ENCODE measurements at regions not wholly inside any gene's neighbourhood (a gene's known extent, or its start where the extent isn't known, plus 50 kb on each side); places are given as distances from the start of the nearest gene placed in this dataset.

DNA sequence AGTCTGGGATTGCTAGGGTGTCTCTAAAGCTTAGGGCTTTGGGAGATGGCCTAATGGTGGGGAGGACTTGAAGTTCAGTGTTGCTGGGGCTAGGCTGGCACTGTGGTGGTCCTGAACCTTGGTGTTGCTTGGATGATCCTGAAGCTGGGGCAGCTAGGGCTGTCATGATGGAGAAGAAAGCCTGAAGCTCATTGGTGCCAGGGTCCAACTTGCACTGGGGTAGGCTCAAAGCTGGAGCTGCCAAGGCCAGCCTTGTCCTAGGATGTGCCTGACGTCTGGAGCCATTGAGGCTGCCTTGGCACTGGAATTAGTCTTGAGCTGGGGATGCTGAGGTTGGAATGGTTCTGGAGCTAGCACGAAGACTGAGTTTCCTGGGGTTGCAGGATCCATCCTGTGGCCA, 61.0 kb upstream of the NLRP2B start:
- no peak for DNase-seq
- Histone ChIP-seq H3K27me3 (ENCODE audit: control insufficient read depth in 3 of 3, insufficient read depth in 3 of 3, low read length in 2 of 3) (no peaks in the 10 kb centered on the region), H3K36me3 (ENCODE audit: control insufficient read depth in 4 of 4, insufficient read depth in 4 of 4, low read length in 4 of 4) (no peaks in the 10 kb centered on the region), H3K9me3 (ENCODE audit: control insufficient read depth in 4 of 4, insufficient read depth in 3 of 4, low read length in 3 of 4) (peaks cover 0 to 7% (median 2%) of the 10 kb centered on the region in 4 donors), H3K27ac (ENCODE audit: low read depth in 1 of 2, low read length in 1 of 2) (no peak overlapping the region), H3K4me3 (no peak overlapping the region), H3K4me1 (ENCODE audit: control insufficient read depth in 5 of 5, insufficient read depth in 5 of 5, low read length in 5 of 5) (no peaks in the 10 kb centered on the region), H3K9ac (ENCODE audit: insufficient read depth in 1 of 2, low read length in 2 of 2) (no peak overlapping the region)
- no peak for ATAC-seq (ENCODE audit: insufficient read depth, low FRiP score)
- TF ChIP-seq, protein P1, sequence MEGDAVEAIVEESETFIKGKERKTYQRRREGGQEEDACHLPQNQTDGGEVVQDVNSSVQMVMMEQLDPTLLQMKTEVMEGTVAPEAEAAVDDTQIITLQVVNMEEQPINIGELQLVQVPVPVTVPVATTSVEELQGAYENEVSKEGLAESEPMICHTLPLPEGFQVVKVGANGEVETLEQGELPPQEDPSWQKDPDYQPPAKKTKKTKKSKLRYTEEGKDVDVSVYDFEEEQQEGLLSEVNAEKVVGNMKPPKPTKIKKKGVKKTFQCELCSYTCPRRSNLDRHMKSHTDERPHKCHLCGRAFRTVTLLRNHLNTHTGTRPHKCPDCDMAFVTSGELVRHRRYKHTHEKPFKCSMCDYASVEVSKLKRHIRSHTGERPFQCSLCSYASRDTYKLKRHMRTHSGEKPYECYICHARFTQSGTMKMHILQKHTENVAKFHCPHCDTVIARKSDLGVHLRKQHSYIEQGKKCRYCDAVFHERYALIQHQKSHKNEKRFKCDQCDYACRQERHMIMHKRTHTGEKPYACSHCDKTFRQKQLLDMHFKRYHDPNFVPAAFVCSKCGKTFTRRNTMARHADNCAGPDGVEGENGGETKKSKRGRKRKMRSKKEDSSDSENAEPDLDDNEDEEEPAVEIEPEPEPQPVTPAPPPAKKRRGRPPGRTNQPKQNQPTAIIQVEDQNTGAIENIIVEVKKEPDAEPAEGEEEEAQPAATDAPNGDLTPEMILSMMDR (IDR thresholded peaks at IDR 0.05; ENCODE audit: control extremely low read depth, extremely low read depth) = no peak
- WGBS, 2 donors = 57 to 81% methylated on average over 2 of the region's 2 CpGs

DNA sequence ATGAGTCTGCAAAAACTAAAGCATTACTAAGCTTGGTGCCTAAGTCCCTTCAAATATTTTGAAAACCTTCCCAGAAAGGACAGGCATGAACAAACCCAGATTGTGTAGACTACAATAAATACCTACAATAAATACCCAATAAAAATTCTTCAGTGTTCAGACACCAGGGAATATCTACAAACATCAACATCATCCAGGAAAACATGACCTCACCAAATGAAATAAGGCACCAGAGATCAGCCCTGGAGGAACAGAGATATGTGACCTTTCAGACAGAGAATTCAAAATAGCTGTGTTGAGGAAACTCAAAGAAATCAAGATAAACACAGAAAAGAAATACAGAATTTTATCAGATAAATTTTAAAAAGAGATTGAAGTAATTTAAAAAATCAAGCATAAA, 57.8 kb upstream of the NLRP2B start:
- ATAC-seq (ENCODE audit: insufficient read depth, low FRiP score) = no peak
- H3K4me3 ChIP-seq = no peak overlapping the region

More for the DNA sequence above, 57.8 kb upstream of the NLRP2B start:
- no peak for DNase-seq
- no peak overlapping the region for H3K9ac ChIP-seq (ENCODE audit: insufficient read depth in 1 of 2, low read length in 2 of 2)
- H3K27me3 ChIP-seq (ENCODE audit: control insufficient read depth in 3 of 3, insufficient read depth in 3 of 3, low read length in 2 of 3) = no peaks in the 10 kb centered on the region
- no peak overlapping the region for H3K27ac ChIP-seq (ENCODE audit: low read depth in 1 of 2, low read length in 1 of 2)
- H3K9me3 ChIP-seq (ENCODE audit: control insufficient read depth in 4 of 4, insufficient read depth in 3 of 4, low read length in 3 of 4) = peaks cover 0 to 9% (median 4%) of the 10 kb centered on the region in 4 donors
- H3K4me1 ChIP-seq (ENCODE audit: control insufficient read depth in 5 of 5, insufficient read depth in 5 of 5, low read length in 5 of 5) = no peaks in the 10 kb centered on the region
- TF ChIP-seq, protein P1 (IDR thresholded peaks at IDR 0.05; ENCODE audit: control extremely low read depth, extremely low read depth) = no peak
- H3K36me3 ChIP-seq (ENCODE audit: control insufficient read depth in 4 of 4, insufficient read depth in 4 of 4, low read length in 4 of 4) = no peaks in the 10 kb centered on the region
